GM12874 (cell line): ENCODE measurements at regions not wholly inside any gene's neighbourhood (a gene's known extent, or its start where the extent isn't known, plus 50 kb on each side); places are given as distances from the start of the nearest gene placed in this dataset.

Experiments used
- TF ChIP-seq, protein P1 (sequence below): IDR thresholded peaks from 2 replicates; pipeline ENCODE4 v1.5.1; 2011; ENCODE audit warnings: low read depth, mild to moderate bottlenecking, control low read depth, low read length, moderate library complexity; ENCODE audit not compliant: insufficient read depth

DNA sequence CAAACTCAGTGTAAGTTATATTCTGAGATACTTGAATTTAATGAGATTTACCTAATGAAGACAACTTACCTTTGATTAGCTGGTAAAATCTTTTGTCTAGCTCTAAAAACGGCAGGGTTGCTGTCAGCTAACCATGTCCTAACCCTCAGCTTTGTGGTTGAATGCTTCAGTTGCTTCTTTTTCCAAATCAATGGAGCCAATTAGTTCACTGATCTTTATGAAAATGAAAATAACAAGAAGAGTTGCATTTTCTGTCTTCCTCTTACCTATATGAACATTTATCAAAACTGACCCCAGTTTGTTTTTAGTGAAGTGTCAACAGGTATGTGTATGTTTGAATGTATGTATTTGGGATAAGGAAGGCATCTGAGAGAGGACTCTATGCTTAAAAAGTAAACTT, 253.1 kb upstream of the MTPN start:
- TF ChIP-seq, protein P1, sequence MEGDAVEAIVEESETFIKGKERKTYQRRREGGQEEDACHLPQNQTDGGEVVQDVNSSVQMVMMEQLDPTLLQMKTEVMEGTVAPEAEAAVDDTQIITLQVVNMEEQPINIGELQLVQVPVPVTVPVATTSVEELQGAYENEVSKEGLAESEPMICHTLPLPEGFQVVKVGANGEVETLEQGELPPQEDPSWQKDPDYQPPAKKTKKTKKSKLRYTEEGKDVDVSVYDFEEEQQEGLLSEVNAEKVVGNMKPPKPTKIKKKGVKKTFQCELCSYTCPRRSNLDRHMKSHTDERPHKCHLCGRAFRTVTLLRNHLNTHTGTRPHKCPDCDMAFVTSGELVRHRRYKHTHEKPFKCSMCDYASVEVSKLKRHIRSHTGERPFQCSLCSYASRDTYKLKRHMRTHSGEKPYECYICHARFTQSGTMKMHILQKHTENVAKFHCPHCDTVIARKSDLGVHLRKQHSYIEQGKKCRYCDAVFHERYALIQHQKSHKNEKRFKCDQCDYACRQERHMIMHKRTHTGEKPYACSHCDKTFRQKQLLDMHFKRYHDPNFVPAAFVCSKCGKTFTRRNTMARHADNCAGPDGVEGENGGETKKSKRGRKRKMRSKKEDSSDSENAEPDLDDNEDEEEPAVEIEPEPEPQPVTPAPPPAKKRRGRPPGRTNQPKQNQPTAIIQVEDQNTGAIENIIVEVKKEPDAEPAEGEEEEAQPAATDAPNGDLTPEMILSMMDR, result no peak

DNA sequence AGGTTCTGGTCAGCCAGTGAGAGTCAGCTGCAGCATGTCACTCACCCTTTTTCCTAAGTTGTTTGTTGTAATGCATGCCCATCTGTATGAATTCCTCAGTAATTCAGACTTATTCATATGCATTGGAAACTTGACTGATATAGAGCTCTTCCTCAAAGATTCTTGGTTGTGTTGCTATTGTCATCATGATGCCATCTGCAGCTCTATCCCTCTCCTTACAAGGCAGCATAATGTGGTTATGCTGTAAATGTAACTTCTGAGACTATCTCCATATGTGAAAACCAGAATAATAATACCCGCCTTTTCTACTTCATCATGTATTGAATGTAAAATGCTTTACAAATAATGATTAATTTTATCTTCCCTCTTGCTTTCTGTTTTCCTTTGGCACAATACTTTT, 252.6 kb upstream of the MTPN start:
- TF ChIP-seq, protein P1, result no peak

DNA sequence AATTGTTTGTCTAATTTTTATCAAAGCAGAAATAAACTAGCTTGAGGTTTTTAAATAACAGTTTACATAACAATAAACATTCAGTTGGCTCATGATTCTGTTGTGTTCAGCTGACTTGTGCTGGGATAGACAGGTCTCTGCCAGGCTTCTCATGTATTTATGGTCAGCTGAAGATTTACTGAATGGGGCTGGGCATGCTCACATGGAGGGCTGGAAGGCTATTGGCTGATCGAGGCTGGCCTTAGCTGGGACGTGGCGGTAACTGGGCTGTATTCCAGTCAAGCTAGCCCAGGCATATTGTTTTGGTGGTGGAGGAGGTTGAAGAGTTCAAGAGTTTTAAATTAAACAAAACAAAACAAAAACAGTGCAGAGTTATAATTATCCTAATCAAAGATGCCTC, 251.0 kb upstream of the MTPN start:
- TF ChIP-seq, protein P1, result no peak

DNA sequence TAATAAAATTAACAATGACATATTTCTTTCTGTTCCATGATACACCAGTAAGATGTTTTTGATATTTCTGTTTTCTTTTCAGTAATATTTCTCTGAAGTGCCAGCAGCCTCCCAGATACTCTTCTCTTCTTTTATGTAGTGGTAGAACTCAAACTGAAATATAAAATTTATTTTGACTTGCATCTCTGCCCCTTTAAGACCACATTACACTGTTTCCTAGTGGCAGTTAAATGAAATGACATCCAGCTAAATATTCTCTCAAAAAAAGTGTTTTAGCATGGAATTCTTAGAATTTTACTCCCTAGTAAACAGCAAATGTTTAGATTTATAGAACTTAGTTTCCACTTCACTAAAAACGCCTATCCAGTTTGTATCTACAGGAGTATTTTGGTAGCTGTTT, 237.2 kb upstream of the MTPN start:
- TF ChIP-seq, protein P1, result no peak

DNA sequence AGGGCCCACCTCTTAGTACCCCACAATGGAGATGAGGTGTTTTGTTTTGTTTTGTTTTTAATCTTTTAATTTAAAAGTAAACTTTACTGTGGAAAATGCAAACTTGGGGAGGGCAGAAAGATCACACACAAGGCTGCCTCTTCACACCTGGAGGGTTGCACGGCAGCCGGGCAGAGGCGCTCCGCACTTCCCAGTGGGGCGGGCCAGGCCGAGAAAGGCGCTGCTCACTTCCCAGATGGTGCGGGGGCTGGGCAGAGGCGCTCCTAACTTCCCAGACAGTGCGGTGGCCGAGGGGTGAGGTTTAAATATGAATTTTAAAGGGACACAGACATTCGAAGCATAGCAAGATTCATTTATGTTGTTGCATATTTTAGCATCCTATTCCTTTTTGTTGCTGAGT, 235.9 kb upstream of the MTPN start:
- TF ChIP-seq, protein P1, result no peak

DNA sequence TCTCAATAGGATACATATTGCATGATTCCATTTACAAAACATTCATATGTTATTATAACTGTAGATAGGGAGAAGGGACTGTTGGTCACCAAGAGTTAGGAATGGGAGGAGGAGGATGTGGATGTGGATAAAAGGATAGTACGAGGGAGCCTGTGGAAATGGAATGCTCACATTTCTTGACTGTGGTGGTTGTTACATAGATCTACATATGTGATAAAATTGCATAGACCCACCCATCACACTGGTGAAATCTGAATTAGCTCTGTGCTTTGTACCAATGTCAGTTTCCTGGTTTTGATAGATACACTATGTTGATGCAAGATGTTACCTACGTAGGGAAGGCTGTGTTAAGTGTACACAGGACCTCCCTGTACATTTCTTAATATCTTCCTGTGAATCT, 233.5 kb upstream of the MTPN start:
- TF ChIP-seq, protein P1, result no peak

DNA sequence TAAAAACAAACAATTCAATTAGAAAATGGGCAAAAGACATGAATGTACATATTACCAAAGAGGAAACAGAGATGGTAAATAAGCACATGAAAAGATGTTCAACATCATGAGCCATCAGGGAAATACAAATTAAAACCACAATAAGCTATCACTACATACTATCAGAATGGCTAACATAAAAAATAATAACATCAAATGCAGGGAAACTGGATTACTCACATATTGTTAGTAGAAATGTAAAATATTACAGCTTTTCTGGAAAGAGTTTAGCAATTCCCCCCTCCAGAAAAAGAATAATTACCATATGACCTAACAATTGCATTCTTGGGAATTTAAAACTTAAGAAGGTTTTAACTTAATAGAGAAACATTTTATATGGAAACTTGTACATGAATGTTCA, 232.9 kb upstream of the MTPN start:
- TF ChIP-seq, protein P1, result no peak

DNA sequence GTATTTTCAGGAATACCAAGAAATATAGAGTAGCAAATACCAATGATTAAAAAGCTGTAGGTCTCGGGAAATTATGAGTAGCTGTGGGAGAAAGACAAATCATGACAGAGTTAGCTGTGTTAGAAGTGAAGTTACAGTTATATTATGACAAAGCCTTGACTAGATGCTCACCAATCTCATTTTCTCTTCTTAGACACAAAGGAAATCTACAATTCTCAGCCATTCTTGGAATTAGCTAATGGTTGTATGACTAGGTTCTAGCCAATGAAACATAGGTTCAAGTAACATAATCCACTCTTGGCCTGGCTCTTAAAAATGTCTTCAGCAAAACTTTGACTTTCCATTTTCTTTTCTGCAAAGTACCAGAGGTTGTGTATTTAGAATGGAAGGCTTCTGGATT, 228.8 kb upstream of the MTPN start:
- TF ChIP-seq, protein P1, result no peak
